ENCODE measurements at regions not wholly inside any gene's neighbourhood (a gene's known extent, or its start where the extent isn't known, plus 50 kb on each side); places are given as distances from the start of the nearest gene placed in this dataset.
"Not testable (repeated sequence)": the region's sequence is repeated elsewhere in the genome, so short reads cannot be mapped to it uniquely, and the experiment has no call there.

DNA sequence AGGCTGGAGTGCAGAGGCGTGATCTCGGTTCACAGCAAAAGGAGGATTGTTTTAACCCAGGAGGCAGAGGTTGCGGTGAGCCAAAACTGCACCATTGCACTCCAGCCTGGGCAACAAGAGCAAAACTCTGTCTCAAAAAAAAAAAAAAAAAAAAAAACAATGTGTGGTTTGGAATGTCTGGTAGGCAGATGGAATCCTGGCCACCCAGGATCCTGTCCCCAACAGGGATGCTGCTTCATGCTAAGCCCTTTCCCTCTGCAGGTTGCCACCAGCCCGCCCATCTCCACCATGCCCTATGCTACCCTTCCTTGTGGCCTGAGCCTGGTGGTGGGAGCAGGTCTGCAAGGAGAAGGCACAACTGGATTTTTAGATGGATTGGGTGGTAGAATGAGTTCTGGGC, 129.7 kb upstream of the HAND1 start:
- Mint-ChIP-seq H3K27ac (no peak overlapping the region), H3K4me1 (peaks cover 6% of the 10 kb centered on the region), H3K36me3 (ENCODE audit: low read depth) (no peaks in the 10 kb centered on the region), H3K4me3 (no peak overlapping the region), H3K27me3 (peaks cover 61% of the 10 kb centered on the region), H3K9me3 (no peaks in the 10 kb centered on the region)
- ChIA-PET POLR2A (no interaction called here), CTCF (no interaction called here)
- DNase-seq = no peak

DNA sequence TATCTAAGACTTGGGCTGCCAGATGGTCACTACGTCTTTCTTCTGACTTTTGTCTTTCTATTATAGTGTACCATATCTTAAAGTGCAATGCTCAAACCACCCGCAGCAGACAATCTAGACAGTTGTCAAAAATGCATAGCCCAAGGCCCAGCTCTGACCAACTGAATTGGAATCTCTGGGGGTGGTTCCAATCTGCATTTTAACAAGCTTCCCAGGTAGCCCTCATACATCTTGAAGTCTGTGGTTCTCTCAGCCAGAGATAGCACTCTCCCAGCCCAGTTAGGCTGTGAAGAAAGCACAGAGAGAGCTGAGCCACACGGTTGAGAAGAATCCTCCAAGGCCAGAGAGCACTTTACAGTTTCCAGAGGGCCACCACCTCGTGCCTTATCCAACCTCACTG, 128.2 kb upstream of the HAND1 start:
- peaks cover 60% of the 10 kb centered on the region for H3K27me3 Mint-ChIP-seq
- CTCF ChIA-PET = no interaction called here
- peaks cover 5% of the 10 kb centered on the region for H3K4me1 Mint-ChIP-seq
- H3K4me3 Mint-ChIP-seq = no peak overlapping the region
- H3K36me3 Mint-ChIP-seq (ENCODE audit: low read depth) = no peaks in the 10 kb centered on the region
- DNase-seq = no peak
- no peaks in the 10 kb centered on the region for H3K9me3 Mint-ChIP-seq
- POLR2A ChIA-PET = no interaction called here
- H3K27ac Mint-ChIP-seq = no peak overlapping the region

DNA sequence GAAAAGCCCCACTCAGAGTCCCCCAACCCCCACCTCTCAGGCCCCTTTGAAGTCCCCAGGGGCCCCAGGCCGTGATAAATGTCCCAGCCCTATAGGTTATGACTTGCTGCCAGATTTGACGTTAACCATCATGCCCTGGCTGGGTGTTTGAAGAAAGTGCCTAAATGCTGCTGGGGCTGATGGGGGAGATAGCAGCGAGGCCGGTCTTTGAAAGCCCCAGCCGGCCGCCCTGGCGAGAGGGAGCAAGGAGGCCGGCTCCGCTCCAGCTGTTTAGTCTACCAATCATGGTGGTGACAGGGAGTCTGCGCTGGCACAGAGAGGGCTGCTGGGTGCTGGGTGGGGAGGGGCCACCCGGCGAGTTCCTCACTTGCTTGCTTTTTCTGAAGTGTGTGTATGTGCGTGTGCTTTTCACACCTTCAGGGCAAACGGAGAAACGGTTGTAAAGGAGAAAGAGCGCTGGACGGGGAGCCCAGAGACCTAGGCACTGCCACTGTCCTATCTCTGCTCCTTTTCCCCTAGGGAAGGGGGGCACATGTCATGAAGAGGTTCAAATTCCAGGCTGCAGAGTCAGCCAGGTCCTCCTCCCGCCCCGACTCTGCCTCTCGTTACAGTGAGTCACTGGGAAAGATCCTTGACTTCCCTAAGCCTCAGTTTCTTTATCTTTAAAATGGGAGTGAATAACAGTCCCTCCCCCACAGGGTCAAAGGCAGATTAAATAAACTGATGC, 126.1 kb upstream of the HAND1 start:
- no peak overlapping the region for H3K4me3 Mint-ChIP-seq
- no peaks in the 10 kb centered on the region for H3K36me3 Mint-ChIP-seq (ENCODE audit: low read depth)
- peaks cover 42% of the 10 kb centered on the region for H3K27me3 Mint-ChIP-seq
- POLR2A ChIA-PET = no interaction called here
- H3K4me1 Mint-ChIP-seq = no peaks in the 10 kb centered on the region
- no peaks in the 10 kb centered on the region for H3K9me3 Mint-ChIP-seq
- H3K27ac Mint-ChIP-seq = no peak overlapping the region
- no peak for DNase-seq
- CTCF ChIA-PET = no interaction called here

DNA sequence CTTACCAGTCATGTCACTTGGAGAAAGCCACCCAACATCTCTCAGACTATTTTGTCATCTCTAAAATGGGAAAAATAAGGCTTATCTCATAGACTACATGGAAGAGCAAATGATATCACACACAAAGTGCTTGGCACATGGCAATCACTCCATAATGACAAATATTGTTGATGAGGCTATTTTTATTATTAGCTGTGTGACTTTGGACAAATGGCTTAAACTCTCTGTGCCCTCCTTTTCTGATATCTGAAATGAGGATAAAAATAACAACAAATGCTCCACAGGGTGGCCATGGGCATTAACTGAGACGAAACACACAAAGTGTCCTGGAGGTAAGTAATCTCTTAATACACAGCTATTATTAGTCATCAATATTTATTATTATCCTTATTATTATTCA, 125.5 kb upstream of the HAND1 start:
- ChIA-PET POLR2A (no interaction called here), CTCF (no interaction called here)
- no peaks in the 10 kb centered on the region for H3K36me3 Mint-ChIP-seq (ENCODE audit: low read depth)
- no peak overlapping the region for H3K4me3 Mint-ChIP-seq
- peaks cover 41% of the 10 kb centered on the region for H3K27me3 Mint-ChIP-seq
- no peak overlapping the region for H3K27ac Mint-ChIP-seq
- DNase-seq = no peak
- H3K4me1 Mint-ChIP-seq = no peaks in the 10 kb centered on the region
- no peaks in the 10 kb centered on the region for H3K9me3 Mint-ChIP-seq

DNA sequence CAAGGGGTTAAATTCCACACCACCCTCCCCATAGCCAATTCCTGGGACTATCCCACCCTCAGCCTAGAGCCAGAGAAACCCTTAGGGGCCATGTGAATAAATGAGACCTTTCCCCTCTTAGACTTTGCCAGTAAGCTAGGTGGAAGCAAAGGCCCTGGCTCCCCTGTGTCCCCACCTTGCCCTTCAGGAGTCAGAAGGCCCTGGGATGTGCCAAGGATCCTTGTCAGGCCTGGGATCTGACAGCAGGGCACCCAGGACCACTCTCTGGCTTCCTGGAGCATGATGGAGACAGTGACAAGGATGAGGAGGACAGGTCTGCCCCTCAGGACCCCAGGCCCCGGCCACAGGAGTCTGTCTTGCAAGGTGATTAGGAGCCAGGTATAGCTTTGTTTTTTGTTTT, 125.0 kb upstream of the HAND1 start:
- CTCF ChIA-PET = no interaction called here
- peaks cover 44% of the 10 kb centered on the region for H3K27me3 Mint-ChIP-seq

DNA sequence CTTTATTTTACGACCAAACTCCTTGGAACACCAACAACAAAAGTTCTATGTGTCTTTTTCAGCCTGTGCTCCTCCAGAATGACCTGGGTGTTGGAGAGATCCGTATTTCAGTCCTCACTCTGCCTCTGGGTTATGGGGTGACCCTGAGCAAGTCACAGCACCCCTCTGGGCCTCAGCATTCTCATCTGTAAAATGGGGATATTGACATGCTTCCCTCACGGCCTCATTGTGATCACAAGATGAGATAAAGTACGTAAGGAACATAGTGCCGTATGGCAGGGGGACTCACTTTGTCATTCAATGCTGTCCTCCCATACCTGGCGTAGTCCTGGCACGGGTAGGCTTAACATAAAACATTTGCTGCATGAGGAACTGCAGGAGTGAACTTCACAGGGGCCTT, 123.0 kb upstream of the HAND1 start:
- Mint-ChIP-seq H3K27me3 (peaks cover 44% of the 10 kb centered on the region), H3K36me3 (ENCODE audit: low read depth) (no peaks in the 10 kb centered on the region), H3K27ac (no peak overlapping the region), H3K4me3 (no peak overlapping the region), H3K9me3 (no peaks in the 10 kb centered on the region), H3K4me1 (no peaks in the 10 kb centered on the region)
- ChIA-PET POLR2A (no interaction called here), CTCF (no interaction called here)
- no peak for DNase-seq

More for the DNA sequence above, 125.0 kb upstream of the HAND1 start:
- Mint-ChIP-seq H3K27ac (no peak overlapping the region), H3K4me1 (no peaks in the 10 kb centered on the region), H3K4me3 (no peak overlapping the region), H3K36me3 (ENCODE audit: low read depth) (no peaks in the 10 kb centered on the region), H3K9me3 (no peaks in the 10 kb centered on the region)
- POLR2A ChIA-PET = no interaction called here
- no peak for DNase-seq

DNA sequence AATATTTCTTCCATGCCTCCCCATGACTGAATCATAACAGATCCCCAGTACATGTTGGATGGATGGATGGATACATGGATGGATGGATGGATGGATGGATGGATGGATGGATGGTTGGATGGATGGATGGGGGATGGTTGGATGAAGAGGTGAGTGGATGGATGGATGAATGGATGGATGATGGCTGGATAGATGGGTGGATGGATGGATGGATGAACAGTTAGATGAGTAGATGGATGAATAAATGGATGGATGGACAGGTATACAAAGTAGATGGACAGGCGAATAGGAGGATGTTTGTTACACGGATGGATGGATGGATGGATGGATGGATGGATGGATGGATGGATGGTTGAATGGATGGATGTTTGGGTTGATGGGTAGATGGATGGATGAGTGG, 120.0 kb upstream of the HAND1 start:
- no peak for DNase-seq
- Mint-ChIP-seq H3K9me3 (no peaks in the 10 kb centered on the region), H3K4me3 (no peak overlapping the region), H3K27ac (no peak overlapping the region), H3K27me3 (peaks cover 24% of the 10 kb centered on the region), H3K36me3 (ENCODE audit: low read depth) (no peaks in the 10 kb centered on the region), H3K4me1 (no peaks in the 10 kb centered on the region)
- POLR2A ChIA-PET = no interaction called here
- CTCF ChIA-PET = no interaction called here

DNA sequence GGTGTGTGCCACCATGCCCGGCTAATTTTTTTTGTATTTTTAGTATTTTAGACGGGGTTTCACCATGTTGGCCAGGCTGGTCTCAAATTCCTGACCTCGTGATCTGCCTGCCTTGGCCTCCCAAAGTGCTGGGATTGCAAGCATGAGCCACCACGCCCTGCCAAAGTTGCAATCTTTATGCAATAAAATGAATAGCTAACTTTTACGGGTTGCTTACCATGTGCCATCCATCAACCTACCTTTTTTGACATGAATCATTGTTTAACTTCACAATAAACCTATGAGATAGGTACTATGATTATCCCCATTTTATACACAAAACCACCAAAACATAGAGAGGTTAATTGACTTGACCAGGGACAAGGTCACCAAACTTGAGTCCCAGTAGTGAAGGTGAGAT, 118.8 kb upstream of the HAND1 start:
- POLR2A ChIA-PET; DNase-seq; CTCF ChIA-PET; H3K36me3 Mint-ChIP-seq (ENCODE audit: low read depth); H3K9me3 Mint-ChIP-seq; H3K4me3 Mint-ChIP-seq; H3K27ac Mint-ChIP-seq; H3K4me1 Mint-ChIP-seq: not testable (repeated sequence)
- peaks cover 22% of the 10 kb centered on the region for H3K27me3 Mint-ChIP-seq

DNA sequence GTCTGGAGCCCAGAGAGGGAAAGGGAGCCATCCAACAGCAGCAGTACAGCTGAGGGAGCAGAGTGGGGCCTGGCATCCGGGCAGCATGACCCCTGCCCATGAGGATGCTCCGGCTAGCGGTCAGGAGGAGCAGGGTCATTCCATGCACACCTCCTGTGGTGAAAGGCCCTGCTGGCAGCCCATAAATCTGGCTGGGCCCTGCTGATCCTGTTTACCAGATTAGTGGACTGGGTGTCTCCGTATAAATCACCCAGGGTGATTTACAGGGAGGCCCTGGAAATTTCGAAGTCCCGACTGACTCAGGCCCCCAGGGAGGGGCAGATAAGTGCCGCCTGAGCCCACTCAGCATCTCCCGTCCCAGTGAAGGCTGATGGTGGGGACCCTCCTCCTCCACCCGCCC, 117.6 kb upstream of the HAND1 start:
- Mint-ChIP-seq H3K27ac (no peak overlapping the region), H3K4me3 (no peak overlapping the region), H3K36me3 (ENCODE audit: low read depth) (no peaks in the 10 kb centered on the region), H3K27me3 (peaks cover 20% of the 10 kb centered on the region), H3K4me1 (no peaks in the 10 kb centered on the region), H3K9me3 (no peaks in the 10 kb centered on the region)
- POLR2A ChIA-PET = no interaction called here
- CTCF ChIA-PET = no interaction called here
- DNase-seq = no peak

DNA sequence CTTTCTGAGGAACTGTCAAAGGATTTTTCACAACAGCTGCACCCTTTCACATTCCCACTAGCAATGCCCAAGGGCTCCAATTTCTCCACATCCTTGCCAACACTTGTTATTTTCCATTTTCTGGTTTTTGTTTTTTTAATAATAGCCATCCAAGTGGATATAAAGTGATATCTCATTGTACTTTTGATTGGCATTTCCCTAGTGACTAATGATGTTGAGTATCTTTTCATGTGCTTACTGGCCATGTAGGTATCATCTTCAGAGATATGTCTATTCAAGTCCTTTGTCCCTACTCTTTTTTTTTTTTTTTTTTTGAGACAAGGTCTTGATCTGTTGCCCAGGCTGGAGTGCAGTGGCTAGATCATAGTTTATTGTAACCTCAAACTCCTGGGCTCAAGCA, 115.8 kb upstream of the HAND1 start:
- ChIA-PET CTCF (interaction anchor here (0.6 kb wide), 1 partner anchor 73 kb away, joined by 3 read pairs; no protein-coding TSS in a partner anchor), POLR2A (no interaction called here)
- H3K4me3 Mint-ChIP-seq = no peak overlapping the region
- DNase-seq = no peak
- H3K9me3 Mint-ChIP-seq = no peaks in the 10 kb centered on the region
- H3K4me1 Mint-ChIP-seq = no peaks in the 10 kb centered on the region
- no peaks in the 10 kb centered on the region for H3K36me3 Mint-ChIP-seq (ENCODE audit: low read depth)
- H3K27me3 Mint-ChIP-seq = peaks cover 19% of the 10 kb centered on the region
- H3K27ac Mint-ChIP-seq = no peak overlapping the region

DNA sequence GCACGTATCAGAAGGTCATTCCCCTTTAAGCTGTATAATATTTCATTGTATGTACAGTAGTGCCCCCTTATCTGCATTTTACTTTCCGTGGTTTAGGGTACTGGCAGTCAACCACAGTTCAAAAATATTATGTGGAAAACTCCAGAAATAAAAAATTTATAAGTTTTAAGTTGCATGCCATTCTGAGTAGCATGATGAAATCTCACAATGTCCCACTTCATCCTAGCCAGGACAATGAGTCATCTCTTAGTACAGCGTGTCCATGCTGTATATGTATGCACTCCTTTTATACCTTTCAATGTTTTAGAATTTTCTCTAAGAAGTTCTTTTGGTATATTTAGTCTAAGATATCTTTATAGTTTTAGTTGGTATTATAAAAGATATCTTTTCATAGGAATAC, 115.0 kb upstream of the HAND1 start:
- H3K4me1 Mint-ChIP-seq = no peaks in the 10 kb centered on the region
- H3K9me3 Mint-ChIP-seq = no peaks in the 10 kb centered on the region
- no peak overlapping the region for H3K27ac Mint-ChIP-seq
- H3K36me3 Mint-ChIP-seq (ENCODE audit: low read depth) = no peaks in the 10 kb centered on the region
- H3K4me3 Mint-ChIP-seq = no peak overlapping the region
- ChIA-PET CTCF (no interaction called here), POLR2A (no interaction called here)
- H3K27me3 Mint-ChIP-seq = peaks cover 20% of the 10 kb centered on the region
- DNase-seq = no peak

DNA sequence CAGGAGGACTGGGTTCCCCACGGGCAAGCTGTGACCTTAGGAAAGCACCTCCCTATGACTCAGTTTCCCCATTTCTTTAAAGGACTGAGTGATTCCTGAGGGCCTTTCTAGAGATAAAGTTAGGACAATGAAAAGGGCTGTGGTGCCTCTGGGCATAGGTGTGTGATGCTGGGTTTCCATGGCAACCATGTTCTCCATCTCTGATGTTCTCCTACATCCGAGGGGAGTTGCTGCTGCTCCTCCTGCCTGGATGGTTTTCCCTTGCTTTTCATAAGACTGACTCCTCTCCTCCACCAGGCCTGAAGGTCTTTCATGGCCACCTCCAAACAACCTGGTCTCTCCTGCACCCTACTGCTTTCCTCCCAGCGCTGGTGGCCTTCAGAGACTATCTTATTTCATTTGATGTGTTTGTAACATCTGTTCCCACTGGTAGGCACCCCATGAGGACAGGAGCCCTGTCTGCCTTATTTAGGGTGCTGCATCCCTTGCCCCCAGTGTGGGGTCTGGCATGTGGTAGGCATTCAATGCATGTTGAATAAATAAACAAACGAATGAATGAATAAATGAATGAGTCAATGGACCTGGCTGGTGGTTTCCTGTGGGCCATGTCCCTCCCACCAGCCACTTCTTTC, 112.2 kb upstream of the HAND1 start:
- peaks cover 18% of the 10 kb centered on the region for H3K27me3 Mint-ChIP-seq
- H3K27ac Mint-ChIP-seq = no peak overlapping the region
- no peak for DNase-seq
- no peaks in the 10 kb centered on the region for H3K36me3 Mint-ChIP-seq (ENCODE audit: low read depth)
- no peak overlapping the region for H3K4me3 Mint-ChIP-seq
- POLR2A ChIA-PET = no interaction called here
- H3K4me1 Mint-ChIP-seq = no peaks in the 10 kb centered on the region
- no peaks in the 10 kb centered on the region for H3K9me3 Mint-ChIP-seq
- CTCF ChIA-PET = no interaction called here

DNA sequence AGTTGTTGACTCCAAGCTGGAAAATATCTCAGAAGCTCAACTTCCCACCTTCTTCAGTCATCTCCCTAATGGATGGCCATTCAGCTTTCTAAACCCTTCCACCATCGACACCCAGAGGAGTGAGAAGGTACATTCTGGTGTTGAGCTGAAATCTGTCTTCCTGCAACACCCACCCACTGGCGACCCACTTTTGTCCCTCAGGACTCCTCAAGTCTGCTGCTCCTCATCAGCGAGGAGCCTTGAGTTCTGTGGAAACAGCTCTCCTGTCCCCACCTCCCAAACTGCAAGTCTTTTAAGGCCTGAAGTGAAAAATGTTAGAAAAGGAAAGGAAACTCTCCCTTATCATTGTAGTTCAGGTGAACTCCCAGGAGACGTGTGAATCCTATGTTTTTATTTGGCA, 111.5 kb upstream of the HAND1 start:
- ChIA-PET CTCF (no interaction called here), POLR2A (no interaction called here)
- H3K4me1 Mint-ChIP-seq = no peaks in the 10 kb centered on the region
- no peak overlapping the region for H3K4me3 Mint-ChIP-seq
- peaks cover 24% of the 10 kb centered on the region for H3K27me3 Mint-ChIP-seq
- H3K9me3 Mint-ChIP-seq = no peaks in the 10 kb centered on the region
- H3K36me3 Mint-ChIP-seq (ENCODE audit: low read depth) = no peaks in the 10 kb centered on the region
- DNase-seq = no peak
- no peak overlapping the region for H3K27ac Mint-ChIP-seq

DNA sequence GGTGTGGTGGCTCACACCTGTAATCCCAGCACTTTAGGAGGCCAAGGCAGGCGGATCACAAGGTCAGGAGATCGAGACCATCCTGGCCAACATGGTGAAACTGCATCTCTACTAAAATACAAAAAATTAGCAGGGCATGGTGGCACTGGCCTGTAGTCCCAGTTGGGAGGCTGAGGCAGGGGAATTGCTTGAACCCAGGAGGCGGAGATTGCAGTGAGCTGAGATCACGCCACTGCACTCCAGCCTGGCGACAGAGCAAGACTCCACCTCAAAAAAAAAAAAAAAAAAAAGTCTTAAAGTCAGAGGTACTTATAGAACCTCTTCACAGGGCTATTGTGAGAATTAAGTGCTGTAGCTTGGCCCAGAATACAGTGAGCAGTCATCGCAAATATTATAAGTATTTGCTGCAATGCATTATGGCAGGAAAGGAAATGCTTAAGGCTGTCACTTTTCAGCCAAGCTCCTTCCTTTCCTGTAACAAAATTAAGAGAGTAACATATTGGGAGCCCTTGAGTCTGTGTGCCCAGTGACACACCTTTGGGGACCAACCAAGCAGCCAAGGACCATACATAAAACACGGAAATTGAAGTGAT, 110.9 kb upstream of the HAND1 start:
- CTCF ChIA-PET = interaction anchor here (0.6 kb wide), 1 partner anchor 24 kb away, joined by 4 read pairs; no protein-coding TSS in a partner anchor

More for the DNA sequence above, 110.9 kb upstream of the HAND1 start:
- H3K27ac Mint-ChIP-seq; H3K4me3 Mint-ChIP-seq; DNase-seq; H3K36me3 Mint-ChIP-seq (ENCODE audit: low read depth); H3K4me1 Mint-ChIP-seq; POLR2A ChIA-PET; H3K9me3 Mint-ChIP-seq: not testable (repeated sequence)
- peaks cover 24% of the 10 kb centered on the region for H3K27me3 Mint-ChIP-seq

Data from activated CD4-positive, alpha-beta memory T cell treated with anti-CD3 and anti-CD28 coated beads, Interleukin-2, amount 10 ng/mL, durations not matched to agents 7 days and 5 days (primary cell).